H1 (cell line): ENCODE measurements at regions not wholly inside any gene's neighbourhood (a gene's known extent, or its start where the extent isn't known, plus 50 kb on each side); places are given as distances from the start of the nearest gene placed in this dataset.

Experiments used
- CTCF ChIA-PET: fragments of 300-600 bp; sonication (Branson Sonifier 250); formaldehyde crosslinking; loops from one replicate; lab custom pipeline; 2021; ENCODE audit not compliant: partially characterized antibody; lab: Charles Lee
- POLR2A ChIA-PET: fragments of 300-600 bp; sonication (Branson Sonifier 250); formaldehyde crosslinking; loops from one replicate; lab custom pipeline; 2021; ENCODE audit warnings: inconsistent platforms; ENCODE audit not compliant: partially characterized antibody; lab: Charles Lee
- DNase-seq, 2 experiments: peaks; one replicate each; pipeline versions ENCODE4 v3.0.0 to v3.0.0-alpha.2; 2010 to 2022; ENCODE audit warnings: low spot score in 2 of 2, low read depth in 1 of 2, mixed read lengths in 1 of 2
- FAIRE-seq: peaks from 2 replicates; lab custom pipeline; 2011; peaks lifted over from hg19 to GRCh38; lab: Jason Lieb, UNC
- H2AFZ ChIP-seq: 2 replicates; pipeline ENCODE4 v1.8.1; 2012; ENCODE audit warnings: low read length, inconsistent platforms
- H2AK5ac ChIP-seq: 2 replicates; pipeline ENCODE4 v1.6.1; 2013; ENCODE audit warnings: low read depth, low read length
- H2BK120ac ChIP-seq: replicated peaks from 2 replicates; pipeline ENCODE3; 2013; ENCODE audit warnings: low read depth, low read length, inconsistent platforms
- H2BK12ac ChIP-seq: 2 replicates; pipeline ENCODE4 v1.6.1; 2013; ENCODE audit warnings: low read depth, low read length
- H2BK15ac ChIP-seq: 2 replicates; pipeline ENCODE4 v1.6.1; 2013; ENCODE audit warnings: low read length
- H2BK20ac ChIP-seq: 2 replicates; pipeline ENCODE4 v1.6.1; 2013; ENCODE audit warnings: low read length
- H2BK5ac ChIP-seq: 2 replicates; pipeline ENCODE4 v1.6.1; 2013; ENCODE audit warnings: low read depth, low read length
- H3K14ac ChIP-seq: 2 replicates; pipeline ENCODE4 v1.6.1; 2013; ENCODE audit warnings: inconsistent platforms; ENCODE audit not compliant: insufficient read length
- H3K18ac ChIP-seq: 2 replicates; pipeline ENCODE4 v1.6.1; 2013; ENCODE audit warnings: low read length; ENCODE audit errors: extremely low read depth
- H3K23ac ChIP-seq: 2 replicates; pipeline ENCODE4 v1.6.1; 2013; ENCODE audit warnings: inconsistent platforms; ENCODE audit not compliant: insufficient read length
- H3K23me2 ChIP-seq: 2 replicates; pipeline ENCODE4 v1.6.1; 2013; ENCODE audit warnings: low read depth, low read length
- H3K27ac ChIP-seq: 2 replicates; pipeline ENCODE4 v1.6.1; 2011; ENCODE audit warnings: low read depth, low read length, inconsistent platforms
- H3K27me3 ChIP-seq, 4 experiments: replicated peaks in 1 of 4; 1 replicate in 1 of 4; 2 replicates in 3 of 4; pipeline versions ENCODE4 v1.6.1 to v1.8.1; 2011 to 2013; ENCODE audit warnings: low read length in 3 of 4, mild to moderate bottlenecking in 3 of 4, inconsistent platforms in 2 of 4, mixed read lengths in 2 of 4, moderate library complexity in 1 of 4; ENCODE audit not compliant: control insufficient read depth in 3 of 4, insufficient read depth in 3 of 4; ENCODE audit errors: extremely low read depth in 1 of 4
- H3K36me3 ChIP-seq, 4 experiments: 2 replicates each; pipeline versions ENCODE4 v1.6.1 to v1.8.1; 2011 to 2013; ENCODE audit warnings: mild to moderate bottlenecking in 4 of 4, low read length in 3 of 4, moderate library complexity in 2 of 4, control low read depth in 1 of 4, inconsistent platforms in 1 of 4; ENCODE audit not compliant: insufficient read depth in 4 of 4, control insufficient read depth in 2 of 4
- H3K4ac ChIP-seq: replicated peaks from 2 replicates; pipeline ENCODE3; 2013; ENCODE audit warnings: low read length, low read depth, mixed read lengths, inconsistent platforms; ENCODE audit not compliant: insufficient read length
- H3K4me1 ChIP-seq, 4 experiments: replicated peaks in 1 of 4; 1 replicate in 1 of 4; 2 replicates in 3 of 4; pipeline versions ENCODE4 v1.6.1 to v1.8.1; 2011 to 2013; ENCODE audit warnings: low read length in 3 of 4, inconsistent platforms in 2 of 4, mixed read lengths in 1 of 4; ENCODE audit not compliant: insufficient read depth in 4 of 4, control insufficient read depth in 3 of 4
- H3K4me2 ChIP-seq, 2 experiments: 2 replicates each; pipeline versions ENCODE4 v1.6.1 to v1.8.1; 2011 to 2013; ENCODE audit warnings: low read depth in 2 of 2, low read length in 2 of 2, control low read depth in 1 of 2, inconsistent platforms in 1 of 2, mild to moderate bottlenecking in 1 of 2; ENCODE audit not compliant: insufficient read depth in 1 of 2
- H3K4me3 ChIP-seq, 4 experiments: fragments of 200-600, 300-600 bp in 1 of 4; sonication (generic), shearing (Covaris generic), sonication (Bioruptor Twin) in 1 of 4; 2 replicates each; pipeline versions ENCODE4 v1.5.1 to v1.8.1; 2011 to 2016; ENCODE audit warnings: low read length in 4 of 4, low read depth in 3 of 4, control low read depth in 2 of 4, inconsistent platforms in 2 of 4, mild to moderate bottlenecking in 2 of 4, mixed read lengths in 1 of 4, moderate library complexity in 1 of 4; ENCODE audit not compliant: insufficient read depth in 2 of 4; ENCODE audit errors: extremely low read depth in 1 of 4
- H3K56ac ChIP-seq: replicated peaks from 2 replicates; pipeline ENCODE3; 2013; ENCODE audit warnings: low read depth, mild to moderate bottlenecking, mixed read lengths, low read length, inconsistent platforms; ENCODE audit not compliant: insufficient read length
- H3K79me1 ChIP-seq: 2 replicates; pipeline ENCODE4 v1.6.1; 2013; ENCODE audit warnings: low read depth, low read length, control low read depth
- H3K79me2 ChIP-seq, 2 experiments: 2 replicates each; pipeline versions ENCODE4 v1.6.1 to v1.8.1; 2012 to 2013; ENCODE audit warnings: low read length in 2 of 2, mild to moderate bottlenecking in 2 of 2, inconsistent platforms in 1 of 2; ENCODE audit not compliant: insufficient read depth in 2 of 2, control insufficient read depth in 1 of 2
- H3K9ac ChIP-seq, 4 experiments: replicated peaks in 1 of 4; 1 replicate in 1 of 4; 2 replicates in 3 of 4; pipeline versions ENCODE4 v1.6.1 to v1.8.1; 2011 to 2013; ENCODE audit warnings: low read depth in 3 of 4, low read length in 3 of 4, control low read depth in 2 of 4, mild to moderate bottlenecking in 2 of 4, moderate library complexity in 2 of 4, inconsistent platforms in 1 of 4; ENCODE audit errors: extremely low read depth in 1 of 4
- H3K9me3 ChIP-seq, 2 experiments: 2 replicates each; pipeline versions ENCODE4 v1.6.1 to v1.8.1; 2012 to 2013; ENCODE audit warnings: mild to moderate bottlenecking in 2 of 2, moderate library complexity in 2 of 2, control low read depth in 1 of 2, inconsistent platforms in 1 of 2, low read depth in 1 of 2, low read length in 1 of 2, mixed read lengths in 1 of 2; ENCODE audit not compliant: insufficient read depth in 2 of 2
- H4K20me1 ChIP-seq, 2 experiments: replicated peaks in 1 of 2; 2 replicates each; pipeline versions ENCODE3 to v1.8.1; 2011 to 2013; ENCODE audit warnings: inconsistent platforms in 2 of 2, low read length in 2 of 2, mild to moderate bottlenecking in 1 of 2; ENCODE audit not compliant: insufficient read depth in 2 of 2, control insufficient read depth in 1 of 2
- H4K5ac ChIP-seq: 2 replicates; pipeline ENCODE4 v1.6.1; 2013; ENCODE audit warnings: low read length, low read depth, mixed read lengths, inconsistent platforms; ENCODE audit not compliant: insufficient read length
- H4K8ac ChIP-seq: 2 replicates; pipeline ENCODE4 v1.8.0; 2013; ENCODE audit warnings: mild to moderate bottlenecking, moderate library complexity, low read length, inconsistent platforms; ENCODE audit not compliant: insufficient read depth; ENCODE audit errors: extremely low read depth
- H4K91ac ChIP-seq: replicated peaks from 2 replicates; pipeline ENCODE3; 2013; ENCODE audit warnings: low read length, mixed read lengths, inconsistent platforms; ENCODE audit not compliant: insufficient read length
- EZH2 ChIP-seq: fragments of 200-600 bp; sonication (generic); IDR thresholded peaks from 2 replicates; pipeline ENCODE4 v1.7.1; 2012; ENCODE audit warnings: low read depth, mild to moderate bottlenecking, moderate library complexity, low read length, inconsistent platforms; ENCODE audit not compliant: severe bottlenecking
- FOSL1 ChIP-seq: IDR thresholded peaks from 2 replicates; pipeline ENCODE4 v1.6.1; 2011; ENCODE audit warnings: mild to moderate bottlenecking, low read depth, low read length, moderate library complexity; ENCODE audit not compliant: insufficient read depth
- PHF8 ChIP-seq: fragments of 200-600 bp; sonication (generic); conservative IDR thresholded peaks from 2 replicates; pipeline ENCODE4 v1.7.1; 2012; ENCODE audit warnings: low read depth, mild to moderate bottlenecking, inconsistent platforms, low read length, moderate library complexity
- RAD21 ChIP-seq, 2 experiments: IDR thresholded peaks in 1 of 2; conservative IDR thresholded peaks in 1 of 2; 2 replicates each; pipeline ENCODE4 v1.6.1; 2011; ENCODE audit warnings: low read depth in 2 of 2, low read length in 2 of 2, improper control_type of control experiment in 1 of 2, inconsistent platforms in 1 of 2, mild to moderate bottlenecking in 1 of 2, moderate library complexity in 1 of 2
- RNF2 ChIP-seq: fragments of 200-900, 300-1000 bp; sonication (generic); IDR thresholded peaks from 2 replicates; pipeline ENCODE4 v1.7.1; 2016; ENCODE audit warnings: borderline replicate concordance, low read depth, mild to moderate bottlenecking, antibody characterized with exemption, low read length; ENCODE audit not compliant: poor library complexity, severe bottlenecking; ENCODE audit errors: missing control alignments
- SIN3A ChIP-seq, 2 experiments: IDR thresholded peaks in 1 of 2; conservative IDR thresholded peaks in 1 of 2; 2 replicates each; pipeline ENCODE4 v1.6.1; 2011 to 2012; ENCODE audit warnings: low read length in 2 of 2, improper control_type of control experiment in 1 of 2, low read depth in 1 of 2, mild to moderate bottlenecking in 1 of 2
- SP1 ChIP-seq: IDR thresholded peaks from 2 replicates; pipeline ENCODE4 v1.6.1; 2011; ENCODE audit warnings: low read depth, low read length
- ZNF274 ChIP-seq: IDR thresholded peaks from 2 replicates; pipeline ENCODE4 v1.7.0; 2012; ENCODE audit warnings: low read length, borderline replicate concordance; ENCODE audit errors: extremely low read depth
- WGBS, 2 experiments: shearing (Covaris generic) in 1 of 2; methylation state at CpG; one replicate each; pipeline versions ENCODE4 v1.1.6 to v1.1.7; 2013 to 2015; ENCODE audit warnings: low lambda C conversion rate in 2 of 2, mixed read lengths in 2 of 2, inconsistent platforms in 1 of 2, low coverage in 1 of 2, missing lambda C conversion rate in 1 of 2; ENCODE audit not compliant: insufficient replicate concordance in 2 of 2, insufficient coverage in 1 of 2, insufficient read length in 1 of 2; ENCODE audit errors: extremely low coverage in 1 of 2, missing lambda C conversion rate in 1 of 2; 5-methylcytosine and 5-hydroxymethylcytosine counted together
- TF ChIP-seq, protein P1 (sequence below), 3 experiments: IDR thresholded peaks; 1 replicate in 2 of 3; 2 replicates in 1 of 3; pipeline versions ENCODE4 v1.5.1 to v1.6.1; 2011; ENCODE audit warnings: low read length in 3 of 3, mild to moderate bottlenecking in 3 of 3, inconsistent platforms in 2 of 3, low read depth in 1 of 3, moderate library complexity in 1 of 3; ENCODE audit not compliant: insufficient read depth in 1 of 3; ENCODE audit errors: control extremely low read depth in 1 of 3

DNA sequence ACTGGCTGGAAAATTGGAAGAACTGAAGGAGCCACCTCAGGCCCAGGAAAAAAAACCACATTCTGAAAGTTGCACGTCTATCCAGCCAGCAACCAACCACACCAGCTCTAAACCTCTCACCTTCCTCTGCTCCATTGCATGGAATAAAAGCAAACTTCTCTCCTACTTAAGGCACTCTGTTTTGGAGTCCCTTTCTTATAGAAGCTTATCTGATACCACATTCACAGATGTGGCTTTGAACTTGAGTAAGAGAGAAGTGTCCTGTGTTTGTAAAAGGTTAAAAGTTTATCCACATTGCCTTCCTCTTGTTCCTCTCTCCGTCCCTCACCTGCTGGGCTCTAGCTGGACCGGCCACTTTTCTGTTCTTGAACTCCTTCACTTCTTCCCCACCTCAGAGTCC is 99.6 kb upstream of the PLXNC1 start:
- no peak for FAIRE-seq
- 89% methylated on average over 3 of the region's 3 CpGs; no CpG with 5 or more reads in 1 of the 2 experiments for WGBS, 2 experiments
- Histone ChIP-seq H3K79me2 (no peaks in the 10 kb centered on the region), H3K23ac (no peak overlapping the region), H3K23me2 (no peaks in the 10 kb centered on the region), H4K20me1 (no peaks in the 10 kb centered on the region), H3K56ac (no peak overlapping the region), H2BK12ac (no peak overlapping the region), H3K79me1 (no peaks in the 10 kb centered on the region), H2BK120ac (no peak overlapping the region), H4K5ac (no peak overlapping the region), H3K9me3 (peaks cover 3% of the 10 kb centered on the region in 2 experiments; a peak in 2 of 4 replicates), H4K91ac (no peak overlapping the region), H3K4me3 (no peak overlapping the region), H3K9ac (no peak overlapping the region), H2BK20ac (no peak overlapping the region), H3K14ac (no peak overlapping the region), H2BK5ac (no peak overlapping the region), H2AK5ac (no peak overlapping the region), H3K36me3 (no peaks in the 10 kb centered on the region), H3K4me1 (peaks cover 0 to 3% (median 0%) of the 10 kb centered on the region in 4 experiments; a peak in 2 of 7 replicates), H4K8ac (no peak overlapping the region), H2BK15ac (no peak overlapping the region), H3K4ac (no peak overlapping the region), H2AFZ (no peak overlapping the region), H3K4me2 (no peak overlapping the region), H3K18ac (no peak overlapping the region), H3K27ac (no peak overlapping the region), H3K27me3 (no peaks in the 10 kb centered on the region)
- TF ChIP-seq SP1 (no peak), RAD21 (IDR thresholded peaks at IDR 0.05 in 1 of 2, conservative IDR thresholded peaks at IDR 0.05 in 1 of 2; ENCODE audit: low read depth in 2 of 2, low read length in 2 of 2) (no peak), FOSL1 (no peak), EZH2 (no peak), RNF2 (no peak), ZNF274 (no peak), PHF8 (no peak), SIN3A (conservative IDR thresholded peaks at IDR 0.05 in 1 of 2, IDR thresholded peaks at IDR 0.05 in 1 of 2; ENCODE audit: low read depth in 1 of 2, low read length in 2 of 2) (no peak)
- TF ChIP-seq, protein P1, sequence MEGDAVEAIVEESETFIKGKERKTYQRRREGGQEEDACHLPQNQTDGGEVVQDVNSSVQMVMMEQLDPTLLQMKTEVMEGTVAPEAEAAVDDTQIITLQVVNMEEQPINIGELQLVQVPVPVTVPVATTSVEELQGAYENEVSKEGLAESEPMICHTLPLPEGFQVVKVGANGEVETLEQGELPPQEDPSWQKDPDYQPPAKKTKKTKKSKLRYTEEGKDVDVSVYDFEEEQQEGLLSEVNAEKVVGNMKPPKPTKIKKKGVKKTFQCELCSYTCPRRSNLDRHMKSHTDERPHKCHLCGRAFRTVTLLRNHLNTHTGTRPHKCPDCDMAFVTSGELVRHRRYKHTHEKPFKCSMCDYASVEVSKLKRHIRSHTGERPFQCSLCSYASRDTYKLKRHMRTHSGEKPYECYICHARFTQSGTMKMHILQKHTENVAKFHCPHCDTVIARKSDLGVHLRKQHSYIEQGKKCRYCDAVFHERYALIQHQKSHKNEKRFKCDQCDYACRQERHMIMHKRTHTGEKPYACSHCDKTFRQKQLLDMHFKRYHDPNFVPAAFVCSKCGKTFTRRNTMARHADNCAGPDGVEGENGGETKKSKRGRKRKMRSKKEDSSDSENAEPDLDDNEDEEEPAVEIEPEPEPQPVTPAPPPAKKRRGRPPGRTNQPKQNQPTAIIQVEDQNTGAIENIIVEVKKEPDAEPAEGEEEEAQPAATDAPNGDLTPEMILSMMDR (IDR thresholded peaks at IDR 0.05; ENCODE audit: control extremely low read depth in 1 of 3, insufficient read depth in 1 of 3, low read depth in 1 of 3, low read length in 3 of 3) = no peak
- CTCF ChIA-PET = interaction anchor here (1.2 kb wide), 1 partner anchor 53 kb away, joined by 5 read pairs; no protein-coding TSS in a partner anchor
- POLR2A ChIA-PET = no interaction called here
- DNase-seq = no peak
